Kidney epithelial cell (primary cell): ENCODE measurements at regions not wholly inside any gene's neighbourhood (a gene's known extent, or its start where the extent isn't known, plus 50 kb on each side); places are given as distances from the start of the nearest gene placed in this dataset.

Experiments
- DNase-seq: peaks from one replicate; pipeline ENCODE4 v3.0.0-alpha.2; 2010; ENCODE audit warnings: low read depth
- H3K27me3 ChIP-seq: 2 replicates; pipeline ENCODE4 v1.6.0; 2011; ENCODE audit warnings: low read length; ENCODE audit not compliant: control insufficient read depth, insufficient read depth
- H3K36me3 ChIP-seq: 2 replicates; pipeline ENCODE4 v1.5.1; 2011; ENCODE audit warnings: low read length; ENCODE audit not compliant: control insufficient read depth, insufficient read depth
- H3K4me3 ChIP-seq: 2 replicates; pipeline ENCODE4 v1.5.1; 2011; ENCODE audit warnings: low read depth, mild to moderate bottlenecking, control low read depth, low read length
- TF ChIP-seq, protein P1 (sequence below): IDR thresholded peaks from 2 replicates; pipeline ENCODE4 v1.5.1; 2011; ENCODE audit warnings: mild to moderate bottlenecking, moderate library complexity, low read length, control low read depth, inconsistent platforms; ENCODE audit not compliant: insufficient read depth, poor library complexity, severe bottlenecking

DNA sequence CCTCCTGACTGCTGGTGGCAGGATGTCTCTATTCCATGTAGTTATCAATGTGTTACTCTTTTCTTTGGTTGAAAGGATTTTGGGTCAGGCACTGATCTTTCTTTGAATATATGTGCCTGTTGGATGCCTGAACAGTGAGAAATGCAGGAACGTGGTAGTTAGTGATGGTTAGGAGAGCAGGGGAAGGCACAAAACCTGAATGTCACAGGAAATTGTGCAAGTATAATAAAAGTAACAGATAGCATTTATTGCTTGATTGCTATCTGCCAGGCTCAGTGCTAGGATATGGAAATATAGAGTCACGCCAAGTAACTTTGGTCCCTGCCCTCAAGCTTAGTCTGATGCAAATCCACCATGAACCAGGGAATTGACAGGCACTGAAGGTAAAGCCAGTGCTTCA, 219.8 kb upstream of the FAT1 start:
- no peak overlapping the region for H3K4me3 ChIP-seq
- TF ChIP-seq, protein P1, sequence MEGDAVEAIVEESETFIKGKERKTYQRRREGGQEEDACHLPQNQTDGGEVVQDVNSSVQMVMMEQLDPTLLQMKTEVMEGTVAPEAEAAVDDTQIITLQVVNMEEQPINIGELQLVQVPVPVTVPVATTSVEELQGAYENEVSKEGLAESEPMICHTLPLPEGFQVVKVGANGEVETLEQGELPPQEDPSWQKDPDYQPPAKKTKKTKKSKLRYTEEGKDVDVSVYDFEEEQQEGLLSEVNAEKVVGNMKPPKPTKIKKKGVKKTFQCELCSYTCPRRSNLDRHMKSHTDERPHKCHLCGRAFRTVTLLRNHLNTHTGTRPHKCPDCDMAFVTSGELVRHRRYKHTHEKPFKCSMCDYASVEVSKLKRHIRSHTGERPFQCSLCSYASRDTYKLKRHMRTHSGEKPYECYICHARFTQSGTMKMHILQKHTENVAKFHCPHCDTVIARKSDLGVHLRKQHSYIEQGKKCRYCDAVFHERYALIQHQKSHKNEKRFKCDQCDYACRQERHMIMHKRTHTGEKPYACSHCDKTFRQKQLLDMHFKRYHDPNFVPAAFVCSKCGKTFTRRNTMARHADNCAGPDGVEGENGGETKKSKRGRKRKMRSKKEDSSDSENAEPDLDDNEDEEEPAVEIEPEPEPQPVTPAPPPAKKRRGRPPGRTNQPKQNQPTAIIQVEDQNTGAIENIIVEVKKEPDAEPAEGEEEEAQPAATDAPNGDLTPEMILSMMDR = no peak

GRCh38 chr4:186946136-186946535, 222.5 kb upstream of the FAT1 start:
- TF ChIP-seq, protein P1 = no peak
- Histone ChIP-seq H3K27me3 (no peaks in the 10 kb centered on the region), H3K4me3 (no peak overlapping the region), H3K36me3 (no peaks in the 10 kb centered on the region)
- DNase-seq = no peak

More for the DNA sequence above, 219.8 kb upstream of the FAT1 start:
- no peak for DNase-seq
- H3K36me3 ChIP-seq = no peaks in the 10 kb centered on the region
- H3K27me3 ChIP-seq = no peaks in the 10 kb centered on the region

DNA sequence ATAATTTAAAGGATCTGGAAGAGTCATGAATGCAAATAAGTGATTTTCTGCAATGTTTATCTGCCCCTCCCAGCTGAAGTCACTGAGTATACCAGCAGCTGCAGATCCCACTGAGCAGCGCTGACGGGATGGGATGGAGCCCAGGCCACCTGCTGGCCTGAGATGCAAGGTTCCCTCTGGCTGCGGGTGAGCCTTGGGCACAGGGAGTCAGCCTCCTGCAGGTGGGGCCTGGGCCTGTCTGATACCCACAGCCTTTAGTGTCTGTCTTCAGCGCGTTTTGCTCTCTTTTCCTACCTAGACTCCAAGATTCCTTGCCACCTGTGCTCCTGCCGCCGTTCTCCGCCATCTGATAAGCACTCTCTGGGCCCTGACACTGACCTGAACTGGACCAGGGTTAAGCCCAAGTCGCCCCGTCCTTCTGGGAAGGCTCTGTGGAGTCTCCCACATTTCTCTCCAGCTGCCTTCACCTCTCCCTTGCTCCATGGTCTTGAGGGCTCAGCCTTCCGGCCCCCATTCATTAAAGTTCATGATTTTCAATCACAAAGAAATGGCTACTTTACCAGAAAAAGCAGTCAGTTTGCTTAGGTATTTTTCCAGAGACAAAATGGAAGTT, 223.1 kb upstream of the FAT1 start:
- no peak for DNase-seq
- Histone ChIP-seq H3K4me3 (no peak overlapping the region), H3K36me3 (no peaks in the 10 kb centered on the region), H3K27me3 (no peaks in the 10 kb centered on the region)
- TF ChIP-seq, protein P1 = peak; percentile 70

GRCh38 chr4:186948361-186949242, 224.9 kb upstream of the FAT1 start:
- DNase-seq = no peak
- Histone ChIP-seq H3K36me3 (no peaks in the 10 kb centered on the region), H3K4me3 (no peak overlapping the region), H3K27me3 (no peaks in the 10 kb centered on the region)
- TF ChIP-seq, protein P1 = peak; percentile 63

DNA sequence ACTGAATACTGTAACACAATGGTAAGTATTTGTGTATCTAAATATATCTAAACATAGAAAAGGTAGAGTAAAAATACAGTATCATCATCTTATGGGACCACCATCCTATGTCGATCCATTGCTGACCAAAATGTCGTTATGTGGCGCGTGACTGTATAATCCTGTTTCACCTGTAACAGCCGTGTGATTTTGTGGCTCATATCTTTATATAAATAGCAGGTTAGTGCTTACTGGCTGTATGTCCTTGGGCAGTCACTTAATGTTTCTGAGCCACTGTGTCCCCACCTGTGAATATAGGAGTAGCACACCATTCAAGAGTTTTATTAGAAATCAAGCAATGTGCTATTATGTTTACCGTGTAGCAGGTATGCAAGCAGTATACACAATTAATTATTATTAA, 226.2 kb upstream of the FAT1 start:
- DNase-seq = no peak
- Histone ChIP-seq H3K4me3 (no peak overlapping the region), H3K27me3 (no peaks in the 10 kb centered on the region), H3K36me3 (no peaks in the 10 kb centered on the region)
- TF ChIP-seq, protein P1 = no peak
